ACC112 (cell line): ENCODE measurements at regions not wholly inside any gene's neighbourhood (a gene's known extent, or its start where the extent isn't known, plus 50 kb on each side); places are given as distances from the start of the nearest gene placed in this dataset.
"Not testable (repeated sequence)": the region's sequence is repeated elsewhere in the genome, so short reads cannot be mapped to it uniquely, and the experiment has no call there.

ENCODE experiments used
- H2AFZ ChIP-seq: fragments of 200-600 bp; sonication (generic); one replicate; pipeline ENCODE4 v1.6.0; 2017; ENCODE audit warnings: antibody characterized with exemption, low read length; ENCODE audit not compliant: unreplicated experiment
- H3K27ac ChIP-seq: fragments of 200-600 bp; sonication (generic); 2 replicates; pipeline ENCODE4 v1.5.1; 2014; ENCODE audit warnings: low read depth, mild to moderate bottlenecking, antibody characterized with exemption, low read length, moderate library complexity
- H3K27me3 ChIP-seq: fragments of 200-600 bp; sonication (generic); 2 replicates; pipeline ENCODE4 v1.6.1; 2014; ENCODE audit warnings: mild to moderate bottlenecking, antibody characterized with exemption, low read length, moderate library complexity, mixed read lengths; ENCODE audit not compliant: insufficient read depth
- H3K36me3 ChIP-seq: fragments of 200-600 bp; sonication (generic); 2 replicates; pipeline ENCODE4 v1.6.1; 2016; ENCODE audit warnings: mild to moderate bottlenecking, antibody characterized with exemption, low read length, moderate library complexity, mixed read lengths; ENCODE audit not compliant: insufficient read depth
- H3K4me1 ChIP-seq: fragments of 200-600 bp; sonication (generic); one replicate; pipeline ENCODE4 v1.6.1; 2016; ENCODE audit warnings: low read length, mixed read lengths; ENCODE audit not compliant: insufficient read depth, unreplicated experiment, control insufficient read depth
- H3K4me3 ChIP-seq: fragments of 200-600 bp; sonication (generic); 2 replicates; pipeline ENCODE4 v1.5.1; 2014; ENCODE audit warnings: mild to moderate bottlenecking, low read depth, low read length
- H3K79me2 ChIP-seq: fragments of 200-600 bp; sonication (generic); one replicate; pipeline ENCODE4 v1.6.0; 2016; ENCODE audit warnings: low read length; ENCODE audit not compliant: control insufficient read depth, unreplicated experiment, insufficient read depth

DNA sequence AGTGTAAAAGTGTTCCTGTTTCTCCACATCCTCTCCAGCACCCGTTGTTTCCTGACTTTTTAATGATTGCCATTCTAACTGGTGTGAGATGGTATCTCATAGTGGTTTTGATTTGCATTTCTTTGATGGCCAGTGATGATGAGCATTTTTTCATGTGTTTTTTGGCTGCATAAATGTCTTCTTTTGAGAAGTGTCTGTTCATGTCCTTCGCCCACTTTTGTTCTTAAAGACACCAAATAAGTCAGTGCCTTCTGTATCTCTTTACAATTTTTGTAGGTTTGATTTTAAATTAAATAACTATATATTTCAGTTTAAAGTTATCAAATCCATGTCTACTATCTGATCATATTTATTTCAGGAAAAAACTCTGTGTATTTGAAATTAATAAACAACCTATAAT is 202.4 kb upstream of the ZNF322 start:
- H3K27ac ChIP-seq, H3K4me1 ChIP-seq, H3K27me3 ChIP-seq, H3K79me2 ChIP-seq, H2AFZ ChIP-seq, H3K4me3 ChIP-seq, H3K36me3 ChIP-seq: not testable (repeated sequence)

GRCh38 chr6:26863641-26864040 is 204.1 kb upstream of the ZNF322 start:
- not testable (repeated sequence) for H2AFZ ChIP-seq, H3K4me1 ChIP-seq, H3K4me3 ChIP-seq, H3K79me2 ChIP-seq, H3K27ac ChIP-seq, H3K27me3 ChIP-seq, H3K36me3 ChIP-seq

- not testable (repeated sequence) for H3K4me3 ChIP-seq, H2AFZ ChIP-seq, H3K27ac ChIP-seq, H3K36me3 ChIP-seq, H3K79me2 ChIP-seq, H3K27me3 ChIP-seq, H3K4me1 ChIP-seq
Observed at GRCh38 chr6:26898785-26899184, 239.2 kb upstream of the ZNF322 start.

- not testable (repeated sequence) for H3K27ac ChIP-seq, H2AFZ ChIP-seq, H3K4me3 ChIP-seq, H3K79me2 ChIP-seq, H3K36me3 ChIP-seq, H3K4me1 ChIP-seq, H3K27me3 ChIP-seq
Observed at GRCh38 chr6:26924206-26924605, 264.7 kb upstream of the ZNF322 start.

DNA sequence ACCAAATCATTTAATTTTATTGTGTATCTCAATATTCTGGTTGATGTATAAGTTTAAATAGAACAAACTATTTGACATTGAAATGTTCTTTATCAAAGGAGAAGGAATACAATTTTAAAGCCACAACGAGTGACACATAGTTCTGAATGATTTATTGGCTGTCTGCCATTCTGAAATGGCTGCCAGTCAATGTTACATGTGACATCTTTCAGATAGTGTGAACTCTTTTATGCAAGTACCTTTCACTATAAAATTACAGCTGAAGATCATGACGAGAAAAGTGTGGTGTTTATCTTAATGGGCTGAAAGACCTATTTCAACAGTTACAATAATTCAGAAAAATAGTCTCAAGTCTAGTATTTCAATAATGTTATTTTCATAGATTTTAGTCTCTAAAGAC is 268.6 kb upstream of the ZNF322 start:
- H3K4me1 ChIP-seq, H3K27ac ChIP-seq, H3K4me3 ChIP-seq, H3K36me3 ChIP-seq, H3K27me3 ChIP-seq, H3K79me2 ChIP-seq, H2AFZ ChIP-seq: not testable (repeated sequence)

DNA sequence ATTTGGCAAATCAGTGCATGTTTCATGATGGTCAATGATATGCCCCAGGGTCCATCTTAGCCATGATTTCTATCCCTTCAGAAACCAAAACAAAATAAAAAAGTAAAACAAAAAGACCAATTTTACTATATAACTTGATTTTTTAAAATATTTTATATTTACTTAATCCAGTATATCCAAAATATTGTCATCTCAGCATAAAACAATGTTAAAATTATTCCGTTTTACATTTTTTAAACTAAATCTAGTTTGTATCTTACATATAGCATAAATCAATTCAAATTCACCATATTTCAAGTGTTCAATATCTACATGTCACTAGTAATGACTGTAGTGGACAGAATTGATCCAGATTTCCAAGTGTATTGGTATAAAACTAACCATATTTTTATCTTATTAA is 277.7 kb upstream of the ZNF322 start:
- H3K27ac ChIP-seq, H3K4me3 ChIP-seq, H3K4me1 ChIP-seq, H2AFZ ChIP-seq, H3K79me2 ChIP-seq, H3K36me3 ChIP-seq, H3K27me3 ChIP-seq: not testable (repeated sequence)

DNA sequence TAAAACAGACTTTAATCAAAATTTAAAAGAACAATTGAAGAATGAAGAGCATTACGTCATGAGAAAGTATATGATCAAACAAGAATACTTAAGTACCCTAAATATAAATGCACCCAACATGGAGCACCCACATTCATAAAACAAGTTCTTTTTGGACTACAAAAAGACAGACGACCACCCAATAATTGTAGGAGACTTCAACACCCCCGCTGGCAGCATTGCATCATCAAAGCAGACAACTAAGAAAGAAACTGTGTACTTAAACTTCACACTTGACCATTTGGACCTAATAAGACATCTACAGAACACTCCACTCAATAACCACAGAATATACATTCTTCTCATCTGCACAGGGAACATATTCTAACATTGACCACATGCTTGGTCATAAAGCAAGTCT is 291.7 kb upstream of the ZNF322 start:
- H3K79me2 ChIP-seq, H2AFZ ChIP-seq, H3K27me3 ChIP-seq, H3K4me1 ChIP-seq, H3K36me3 ChIP-seq, H3K4me3 ChIP-seq, H3K27ac ChIP-seq: not testable (repeated sequence)

- H3K27ac ChIP-seq, H3K4me1 ChIP-seq, H3K36me3 ChIP-seq, H2AFZ ChIP-seq, H3K79me2 ChIP-seq, H3K27me3 ChIP-seq: not testable (repeated sequence)
- peak overlapping the region; percentile 69 for H3K4me3 ChIP-seq
Observed at GRCh38 chr6:26956078-26956600, 291.4 kb upstream of the PRSS16 start.

DNA sequence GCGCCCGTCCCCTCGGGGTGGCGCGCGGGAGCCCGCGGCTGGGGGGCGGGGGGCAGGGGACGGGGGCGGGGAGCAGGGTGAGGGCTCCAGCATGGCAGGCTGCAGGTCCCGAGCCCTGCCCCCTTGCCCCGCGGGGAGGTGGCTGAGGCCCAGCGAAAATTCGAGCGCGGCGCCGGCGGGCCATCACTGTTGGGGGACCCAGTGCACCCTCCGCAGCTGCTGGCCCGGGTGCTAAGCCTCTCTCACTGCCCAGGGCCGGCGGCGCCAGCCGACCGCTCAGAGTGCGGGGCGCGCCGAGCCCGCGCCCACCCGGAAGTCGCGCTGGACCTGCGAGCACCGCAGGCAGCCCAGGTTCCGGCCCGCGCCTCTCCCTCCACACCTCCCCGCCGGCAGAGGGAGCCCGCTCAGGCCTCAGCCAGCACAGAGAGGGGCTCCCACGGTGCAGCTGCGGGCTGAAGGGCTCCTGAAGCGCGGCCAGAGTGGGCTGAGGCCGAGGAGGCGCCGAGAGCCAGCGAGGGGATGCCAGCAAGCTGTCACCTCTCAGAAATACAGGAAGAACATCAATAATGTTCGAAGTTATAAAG is 290.8 kb upstream of the PRSS16 start:
- not testable (repeated sequence) for H3K4me1 ChIP-seq, H2AFZ ChIP-seq, H3K79me2 ChIP-seq, H3K27me3 ChIP-seq, H3K36me3 ChIP-seq, H3K27ac ChIP-seq
- H3K4me3 ChIP-seq, result peak overlapping the region; percentile 74

GRCh38 chr6:26957399-26958127 is 289.9 kb upstream of the PRSS16 start:
- H3K27ac ChIP-seq, H3K36me3 ChIP-seq, H3K4me1 ChIP-seq, H3K27me3 ChIP-seq, H3K79me2 ChIP-seq: not testable (repeated sequence)
- peak overlapping the region; percentile 74 for H3K4me3 ChIP-seq
- H2AFZ ChIP-seq, result peak overlapping the region; percentile 93

- H3K4me1 ChIP-seq, H3K27ac ChIP-seq, H2AFZ ChIP-seq, H3K27me3 ChIP-seq, H3K4me3 ChIP-seq, H3K36me3 ChIP-seq, H3K79me2 ChIP-seq: not testable (repeated sequence)
Observed at GRCh38 chr6:26961236-26961635, 286.3 kb upstream of the PRSS16 start.
